IgD-negative memory B cell (primary cell): ENCODE measurements at regions not wholly inside any gene's neighbourhood (a gene's known extent, or its start where the extent isn't known, plus 50 kb on each side); places are given as distances from the start of the nearest gene placed in this dataset.

ENCODE experiments used
- H3K27ac Mint-ChIP-seq, 3 donors: one replicate each; pipeline ENCODE4 v1.8.0; 2020 to 2022; ENCODE audit warnings: mild to moderate bottlenecking in 3 of 3, mixed read lengths in 3 of 3, moderate library complexity in 1 of 3
- H3K27me3 Mint-ChIP-seq: one replicate; pipeline ENCODE4 v1.8.0; 2021; ENCODE audit warnings: mixed read lengths
- H3K36me3 Mint-ChIP-seq: one replicate; pipeline ENCODE4 v1.8.0; 2020; ENCODE audit warnings: mild to moderate bottlenecking, mixed read lengths
- H3K4me1 Mint-ChIP-seq, 3 donors: one replicate each; pipeline ENCODE4 v1.8.0; 2020 to 2022; ENCODE audit warnings: mixed read lengths in 3 of 3, mild to moderate bottlenecking in 1 of 3
- H3K4me3 Mint-ChIP-seq, 4 donors: one replicate each; pipeline ENCODE4 v1.8.0; 2020 to 2022; ENCODE audit warnings: mild to moderate bottlenecking in 4 of 4, mixed read lengths in 4 of 4, moderate library complexity in 3 of 4
- H3K9me3 Mint-ChIP-seq, 3 donors: one replicate each; pipeline ENCODE4 v1.8.0; 2020 to 2021; ENCODE audit warnings: mixed read lengths in 3 of 3, mild to moderate bottlenecking in 1 of 3

DNA sequence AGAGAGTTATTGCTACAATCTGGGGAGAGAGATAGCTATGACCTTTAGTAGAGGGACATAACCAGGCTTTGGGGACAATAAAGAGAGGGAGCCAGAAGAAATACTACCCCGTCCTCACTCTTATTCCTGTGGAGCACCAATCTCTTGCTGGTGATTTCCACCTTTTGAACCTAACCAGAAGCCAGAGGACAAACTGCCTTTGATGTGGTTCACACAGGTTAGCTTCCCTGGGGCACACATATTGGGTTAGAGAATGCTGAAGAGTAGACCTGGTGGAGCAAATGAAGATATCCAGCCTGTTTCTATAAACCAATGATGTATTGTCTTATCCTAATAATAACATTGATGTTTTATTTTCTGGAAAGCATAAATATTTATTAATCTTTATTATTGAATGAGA lies 399.3 kb downstream of the HTR7 start:
- H3K4me1 Mint-ChIP-seq, result no peaks in the 10 kb centered on the region
- H3K27ac Mint-ChIP-seq, result no peak overlapping the region
- no peaks in the 10 kb centered on the region for H3K36me3 Mint-ChIP-seq
- H3K4me3 Mint-ChIP-seq, result no peak overlapping the region
- peaks cover 0 to 6% (median 0%) of the 10 kb centered on the region in 3 donors for H3K9me3 Mint-ChIP-seq
- no peaks in the 10 kb centered on the region for H3K27me3 Mint-ChIP-seq

DNA sequence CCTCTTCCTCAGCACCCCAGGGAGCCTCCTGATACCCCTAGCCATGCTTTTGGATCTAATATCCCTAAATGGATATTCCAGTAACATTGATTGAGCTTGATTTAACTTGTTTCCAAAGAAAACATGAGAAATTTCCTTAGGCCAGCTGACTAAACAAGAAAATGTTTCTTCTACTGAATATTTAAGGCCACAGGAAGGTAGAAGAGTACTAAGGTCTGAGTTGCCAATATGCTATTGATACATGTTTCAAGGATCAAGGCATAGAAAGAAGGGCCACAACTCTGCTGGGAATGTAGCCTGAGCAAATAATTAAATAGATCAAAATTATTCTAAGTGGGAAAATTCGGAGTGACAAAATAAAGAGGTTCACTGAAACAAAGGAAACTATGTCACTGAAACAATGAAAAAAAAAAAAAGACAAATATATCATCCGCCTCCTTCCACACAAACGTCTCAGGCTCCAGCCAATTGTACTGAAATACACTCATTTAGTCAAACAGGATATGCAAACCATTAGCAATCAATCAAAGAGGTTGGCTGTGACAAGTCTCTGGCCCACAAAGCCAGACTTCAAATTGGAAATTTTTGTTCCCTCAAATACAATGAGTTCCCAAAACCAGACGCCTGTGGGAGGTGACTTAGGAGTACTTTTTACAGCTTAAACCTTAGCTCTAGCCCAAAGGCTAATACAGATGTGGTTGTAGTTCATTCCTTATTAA lies 396.2 kb downstream of the HTR7 start:
- Mint-ChIP-seq H3K4me1 (no peaks in the 10 kb centered on the region), H3K4me3 (no peak overlapping the region), H3K27me3 (no peaks in the 10 kb centered on the region), H3K27ac (no peak overlapping the region), H3K9me3 (no peaks in the 10 kb centered on the region), H3K36me3 (no peaks in the 10 kb centered on the region)

DNA sequence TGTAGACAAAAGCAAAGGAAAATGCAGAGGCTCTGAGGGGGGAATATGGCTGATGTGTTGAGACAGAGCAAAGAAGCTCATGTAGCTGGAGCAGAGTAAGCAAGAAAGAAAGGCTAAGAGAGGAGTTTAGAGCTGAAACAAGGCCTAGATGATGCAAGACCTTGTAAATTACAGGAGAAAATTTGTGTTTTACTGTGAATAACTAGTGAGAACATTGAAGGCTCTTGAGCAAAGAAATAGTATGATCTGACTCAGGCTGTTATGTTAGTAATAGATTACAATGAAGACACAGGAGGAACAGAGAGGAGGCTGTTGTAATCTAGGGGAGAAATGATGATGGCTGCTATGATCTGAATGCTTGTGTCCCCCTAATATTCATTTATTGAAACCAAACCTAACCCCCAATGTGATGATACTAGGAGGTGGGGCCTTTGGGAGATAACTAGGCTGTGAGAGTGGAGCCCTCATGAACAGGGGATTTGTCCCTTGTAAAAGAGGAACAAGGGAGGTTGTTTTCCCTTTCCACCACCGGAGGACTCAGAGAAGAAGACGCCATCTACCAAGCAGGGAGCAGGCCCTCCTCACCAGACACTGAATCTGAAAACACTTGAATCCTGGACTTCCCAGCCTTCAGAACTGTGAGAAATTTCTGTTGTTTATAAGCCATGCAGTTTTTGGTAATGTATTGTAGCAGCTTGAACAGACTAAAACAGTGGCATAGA lies 394.9 kb downstream of the HTR7 start:
- no peak overlapping the region for H3K27ac Mint-ChIP-seq
- H3K27me3 Mint-ChIP-seq, result peaks cover 2% of the 10 kb centered on the region
- H3K4me3 Mint-ChIP-seq, result no peak overlapping the region
- H3K4me1 Mint-ChIP-seq, result no peaks in the 10 kb centered on the region
- no peaks in the 10 kb centered on the region for H3K36me3 Mint-ChIP-seq
- H3K9me3 Mint-ChIP-seq, result no peaks in the 10 kb centered on the region

DNA sequence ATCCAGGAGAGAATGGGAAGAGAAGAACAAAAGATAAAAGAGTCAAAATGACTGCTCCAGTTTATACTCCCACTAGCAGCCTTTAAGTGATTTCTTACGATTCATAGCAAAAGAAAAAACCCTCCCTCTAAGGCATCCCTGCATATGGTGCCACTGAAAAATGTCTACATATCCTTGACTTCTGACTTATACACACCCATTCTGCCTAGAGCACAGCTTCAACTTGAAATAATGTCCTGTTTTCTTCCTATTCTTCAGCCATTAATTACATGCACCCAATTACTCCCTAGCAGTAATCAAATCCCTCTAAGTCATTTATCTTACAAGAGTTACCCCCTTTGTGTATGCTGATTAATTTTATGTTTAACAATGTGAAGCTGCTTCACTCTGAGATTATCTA lies 393.5 kb downstream of the HTR7 start:
- H3K27ac Mint-ChIP-seq, result no peak overlapping the region
- no peaks in the 10 kb centered on the region for H3K4me1 Mint-ChIP-seq
- H3K4me3 Mint-ChIP-seq, result no peak overlapping the region
- no peaks in the 10 kb centered on the region for H3K36me3 Mint-ChIP-seq
- peaks cover 0 to 2% (median 0%) of the 10 kb centered on the region in 3 donors for H3K9me3 Mint-ChIP-seq
- H3K27me3 Mint-ChIP-seq, result peaks cover 2% of the 10 kb centered on the region

DNA sequence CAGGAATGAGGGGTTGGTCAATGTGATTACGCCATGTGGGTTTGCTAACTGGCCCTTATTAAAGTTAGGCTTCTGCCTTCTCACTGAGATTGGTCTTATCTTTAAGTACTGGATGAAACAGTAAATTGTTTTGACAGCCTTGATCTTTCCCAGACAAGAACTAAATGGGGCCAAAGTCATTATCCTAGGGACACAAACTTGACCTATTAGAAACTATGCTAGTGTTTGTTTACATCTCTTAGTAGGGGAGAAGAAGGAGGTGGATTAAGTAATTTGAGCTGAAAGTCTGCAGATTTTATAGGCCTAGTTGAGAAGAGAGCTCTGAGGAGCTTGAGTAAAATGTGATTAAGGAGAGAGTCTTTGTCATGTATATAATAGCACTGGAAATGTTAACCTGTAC lies 386.9 kb downstream of the HTR7 start:
- Mint-ChIP-seq H3K4me3 (no peak overlapping the region), H3K9me3 (peaks cover 2 to 12% (median 3%) of the 10 kb centered on the region in 3 donors), H3K4me1 (no peaks in the 10 kb centered on the region), H3K27me3 (peaks cover 2% of the 10 kb centered on the region), H3K27ac (no peak overlapping the region), H3K36me3 (no peaks in the 10 kb centered on the region)

DNA sequence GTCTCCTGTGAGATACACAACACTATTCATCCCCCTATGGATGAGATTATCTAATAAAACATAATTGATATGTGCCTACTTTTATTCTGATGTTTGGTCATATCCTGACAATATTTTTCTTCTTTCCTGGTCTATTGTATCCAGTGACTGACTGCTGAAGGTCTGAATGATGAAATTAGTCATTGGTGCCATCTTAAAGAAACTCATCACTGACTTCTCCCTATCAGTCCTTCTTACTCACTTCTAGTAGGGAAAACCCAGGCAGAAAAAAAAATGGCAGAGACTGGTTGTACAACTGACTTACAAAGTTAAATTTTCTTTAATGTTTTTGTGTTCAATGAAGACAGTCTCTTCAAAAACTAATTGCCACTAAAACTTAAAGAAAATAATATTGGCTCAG lies 377.4 kb downstream of the HTR7 start:
- Mint-ChIP-seq H3K36me3 (no peaks in the 10 kb centered on the region), H3K27ac (no peak overlapping the region), H3K9me3 (peaks cover 0 to 5% (median 0%) of the 10 kb centered on the region in 3 donors), H3K4me3 (no peak overlapping the region), H3K4me1 (no peaks in the 10 kb centered on the region), H3K27me3 (no peaks in the 10 kb centered on the region)

DNA sequence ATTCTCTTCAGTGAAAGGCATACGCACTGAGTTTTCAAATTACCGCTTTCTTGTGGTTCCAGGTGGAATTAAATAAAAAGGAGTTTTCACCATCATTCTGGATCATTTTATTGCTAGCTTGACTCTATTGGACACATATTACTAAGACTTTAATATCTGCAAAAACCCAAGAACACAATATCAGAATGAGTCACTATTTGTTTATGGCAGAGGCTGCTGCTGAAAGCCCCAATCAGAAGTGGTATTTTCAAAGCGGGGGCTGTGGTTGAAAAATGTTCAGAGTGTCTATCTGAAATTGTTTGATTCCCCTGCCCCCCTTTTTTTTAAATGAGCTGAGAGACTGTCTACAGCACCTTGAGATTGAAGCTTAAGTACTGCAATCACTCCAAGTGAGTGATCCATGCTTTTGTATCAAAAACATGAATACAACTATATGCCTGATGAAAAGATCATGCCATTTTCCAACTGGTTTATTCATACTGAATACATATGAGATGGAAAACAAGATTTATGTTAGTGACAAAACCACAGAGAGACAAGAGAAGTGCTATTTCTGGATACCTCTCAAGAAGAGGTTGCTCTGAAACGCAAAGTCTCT lies 376.4 kb downstream of the HTR7 start:
- Mint-ChIP-seq H3K36me3 (no peaks in the 10 kb centered on the region), H3K9me3 (peaks cover 0 to 5% (median 0%) of the 10 kb centered on the region in 3 donors), H3K4me3 (no peak overlapping the region), H3K27me3 (no peaks in the 10 kb centered on the region), H3K4me1 (no peaks in the 10 kb centered on the region), H3K27ac (no peak overlapping the region)

DNA sequence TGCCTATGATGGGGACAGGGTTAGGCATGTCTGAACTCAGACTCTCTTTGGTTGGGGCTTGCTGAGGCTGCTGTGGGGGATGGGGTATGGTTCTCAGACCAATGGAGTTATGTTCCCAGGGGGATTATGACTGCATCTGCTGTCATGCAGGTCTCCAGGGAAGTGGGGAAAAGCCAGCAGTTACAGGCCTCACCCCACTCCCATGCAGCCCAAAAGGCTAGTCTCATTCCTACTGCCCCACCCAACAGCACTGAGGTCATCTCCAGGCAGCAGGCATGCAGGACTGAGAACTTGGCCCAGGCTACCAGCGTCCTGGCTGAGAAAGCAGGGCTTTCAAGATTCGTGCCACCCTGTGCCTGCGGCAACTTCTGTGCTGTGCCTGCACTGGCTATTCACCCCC lies 373.3 kb downstream of the HTR7 start:
- H3K4me3 Mint-ChIP-seq, result no peak overlapping the region
- no peaks in the 10 kb centered on the region for H3K27me3 Mint-ChIP-seq
- H3K36me3 Mint-ChIP-seq, result no peaks in the 10 kb centered on the region
- H3K9me3 Mint-ChIP-seq, result peaks cover 0 to 5% (median 0%) of the 10 kb centered on the region in 3 donors
- H3K4me1 Mint-ChIP-seq, result no peaks in the 10 kb centered on the region
- H3K27ac Mint-ChIP-seq, result no peak overlapping the region

DNA sequence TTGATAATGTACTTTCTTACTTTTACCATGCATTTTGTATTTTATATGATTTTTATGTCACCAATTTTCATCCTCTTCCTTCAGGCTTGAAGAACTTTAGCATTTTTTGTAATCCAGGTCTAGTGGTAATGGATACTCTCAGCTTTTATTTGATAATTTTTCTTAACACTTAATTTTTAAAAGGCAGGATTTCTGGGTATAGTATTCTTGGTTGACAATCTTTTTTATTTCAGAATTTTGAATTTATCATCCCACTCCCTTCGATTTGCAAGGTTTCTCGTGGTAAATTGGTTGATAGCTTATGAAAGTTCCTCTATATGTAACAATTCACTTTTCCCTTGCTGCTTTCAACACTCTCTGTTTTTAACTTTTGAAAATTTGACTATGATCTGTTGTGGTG lies 363.7 kb downstream of the HTR7 start:
- H3K27ac Mint-ChIP-seq, result no peak overlapping the region
- H3K36me3 Mint-ChIP-seq, result peaks cover 2% of the 10 kb centered on the region
- no peaks in the 10 kb centered on the region for H3K27me3 Mint-ChIP-seq
- peaks cover 14 to 47% (median 17%) of the 10 kb centered on the region in 3 donors for H3K9me3 Mint-ChIP-seq
- no peak overlapping the region for H3K4me3 Mint-ChIP-seq
- no peaks in the 10 kb centered on the region for H3K4me1 Mint-ChIP-seq

DNA sequence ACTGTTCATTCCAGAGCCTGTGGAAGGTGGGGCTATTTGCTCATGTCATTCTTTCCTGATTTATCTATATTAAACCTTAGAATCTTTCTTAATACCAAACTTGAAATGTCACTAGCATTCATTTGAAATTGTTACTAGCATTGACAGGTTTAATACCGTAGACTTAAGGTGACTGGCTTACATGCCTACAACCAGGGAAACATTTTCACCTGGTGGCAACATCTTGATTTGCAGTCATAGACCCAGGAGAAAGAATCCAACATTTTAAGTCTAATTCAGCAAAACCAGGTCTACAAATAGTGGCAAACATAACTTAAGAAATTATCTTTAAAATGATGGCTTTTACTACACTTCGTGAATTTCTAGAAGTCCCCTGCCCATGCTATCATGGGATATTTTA lies 353.7 kb downstream of the HTR7 start:
- Mint-ChIP-seq H3K4me3 (no peak overlapping the region), H3K9me3 (no peaks in the 10 kb centered on the region), H3K27ac (no peak overlapping the region), H3K4me1 (peaks cover 0 to 1% (median 0%) of the 10 kb centered on the region in 3 donors), H3K27me3 (no peaks in the 10 kb centered on the region), H3K36me3 (no peaks in the 10 kb centered on the region)

DNA sequence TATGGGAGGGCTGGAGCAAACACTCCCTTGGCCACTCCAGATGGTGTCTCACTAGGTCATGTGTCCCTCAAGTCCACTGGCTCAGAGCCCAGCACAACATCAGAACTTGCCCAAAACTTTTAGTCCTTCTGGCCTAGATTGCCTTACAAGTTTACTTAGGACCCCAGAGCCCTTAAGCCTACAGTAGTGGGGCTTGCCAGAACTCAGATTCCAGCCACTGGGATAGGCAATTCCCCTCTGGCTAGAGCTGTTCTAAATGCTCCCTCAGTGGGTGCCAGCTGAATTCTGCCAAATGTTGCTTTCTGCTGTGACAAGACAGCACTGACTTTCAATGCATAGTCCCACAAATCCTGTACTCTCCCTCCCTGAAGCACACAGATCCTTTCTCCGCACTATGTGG lies 331.1 kb downstream of the HTR7 start:
- H3K9me3 Mint-ChIP-seq, result peaks cover 0 to 2% (median 0%) of the 10 kb centered on the region in 3 donors
- no peak overlapping the region for H3K27ac Mint-ChIP-seq

DNA sequence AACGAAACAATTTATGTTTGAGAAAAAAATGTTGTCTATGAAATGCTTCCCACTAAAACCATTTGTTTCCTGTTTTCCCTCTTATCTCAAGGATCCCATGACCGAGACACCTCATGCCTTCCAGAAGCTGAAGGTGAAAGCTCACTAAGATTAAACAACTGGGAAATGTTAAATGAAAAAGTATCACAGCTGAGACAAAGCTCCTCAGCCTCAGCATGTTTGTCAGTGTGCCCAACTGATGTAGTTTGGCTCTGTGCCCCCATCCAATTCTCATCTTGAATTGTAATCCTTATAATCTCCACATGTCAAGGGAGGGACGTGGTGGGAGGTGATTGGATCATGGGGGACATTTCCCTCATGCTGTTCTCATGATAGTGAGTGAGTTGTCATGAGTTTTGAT lies 327.3 kb downstream of the HTR7 start:
- H3K9me3 Mint-ChIP-seq, result peaks cover 0 to 2% (median 0%) of the 10 kb centered on the region in 3 donors
- no peaks in the 10 kb centered on the region for H3K36me3 Mint-ChIP-seq
- H3K27ac Mint-ChIP-seq, result no peak overlapping the region
- no peaks in the 10 kb centered on the region for H3K4me1 Mint-ChIP-seq
- peaks cover 8% of the 10 kb centered on the region for H3K27me3 Mint-ChIP-seq
- no peak overlapping the region for H3K4me3 Mint-ChIP-seq

More for the DNA sequence above, 331.1 kb downstream of the HTR7 start:
- no peak overlapping the region for H3K4me3 Mint-ChIP-seq
- H3K4me1 Mint-ChIP-seq, result no peaks in the 10 kb centered on the region
- no peaks in the 10 kb centered on the region for H3K36me3 Mint-ChIP-seq
- peaks cover 11% of the 10 kb centered on the region for H3K27me3 Mint-ChIP-seq

DNA sequence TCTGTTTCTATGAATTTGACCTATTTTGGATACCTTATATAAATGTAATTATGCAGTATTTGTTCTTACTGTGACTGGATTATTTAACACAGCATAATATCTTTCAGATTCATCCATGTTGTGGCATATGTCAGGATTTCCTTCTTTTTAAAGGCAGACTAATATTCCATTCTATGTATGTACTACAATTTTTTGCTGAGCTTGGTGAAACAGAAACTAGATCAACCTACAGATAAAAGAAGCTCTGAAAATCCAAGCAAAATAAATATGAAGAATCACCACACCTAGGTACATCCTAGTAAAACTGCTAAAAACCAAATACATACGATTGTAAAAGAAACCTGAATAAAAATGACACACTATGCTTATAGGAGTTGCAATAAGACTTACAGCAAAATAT lies 300.5 kb downstream of the HTR7 start:
- Mint-ChIP-seq H3K4me3 (no peak overlapping the region), H3K9me3 (peaks cover 0 to 2% (median 0%) of the 10 kb centered on the region in 3 donors), H3K27ac (no peak overlapping the region), H3K4me1 (no peaks in the 10 kb centered on the region), H3K27me3 (peaks cover 1% of the 10 kb centered on the region), H3K36me3 (no peaks in the 10 kb centered on the region)

DNA sequence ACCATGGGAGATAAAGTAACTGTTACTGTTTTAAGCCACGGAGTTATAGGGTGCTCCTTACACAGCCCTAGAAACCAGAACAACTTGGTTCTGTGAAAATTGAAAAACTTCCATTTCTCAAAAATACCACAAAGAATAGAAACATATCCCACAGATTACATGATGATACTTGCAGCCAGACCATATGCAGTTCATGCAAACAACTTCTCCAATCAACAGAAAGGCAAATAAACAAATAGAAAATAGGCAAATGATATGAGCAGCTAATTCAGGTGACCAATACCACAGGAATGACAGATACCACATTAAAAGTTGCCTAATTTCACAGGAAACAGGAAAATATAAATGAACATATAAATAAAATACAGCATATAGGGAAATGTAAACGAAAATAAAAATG lies 297.5 kb downstream of the HTR7 start:
- no peaks in the 10 kb centered on the region for H3K4me1 Mint-ChIP-seq
- peaks cover 1% of the 10 kb centered on the region for H3K27me3 Mint-ChIP-seq
- peaks cover 0 to 2% (median 0%) of the 10 kb centered on the region in 3 donors for H3K9me3 Mint-ChIP-seq
- no peak overlapping the region for H3K27ac Mint-ChIP-seq
- no peak overlapping the region for H3K4me3 Mint-ChIP-seq
- H3K36me3 Mint-ChIP-seq, result no peaks in the 10 kb centered on the region

DNA sequence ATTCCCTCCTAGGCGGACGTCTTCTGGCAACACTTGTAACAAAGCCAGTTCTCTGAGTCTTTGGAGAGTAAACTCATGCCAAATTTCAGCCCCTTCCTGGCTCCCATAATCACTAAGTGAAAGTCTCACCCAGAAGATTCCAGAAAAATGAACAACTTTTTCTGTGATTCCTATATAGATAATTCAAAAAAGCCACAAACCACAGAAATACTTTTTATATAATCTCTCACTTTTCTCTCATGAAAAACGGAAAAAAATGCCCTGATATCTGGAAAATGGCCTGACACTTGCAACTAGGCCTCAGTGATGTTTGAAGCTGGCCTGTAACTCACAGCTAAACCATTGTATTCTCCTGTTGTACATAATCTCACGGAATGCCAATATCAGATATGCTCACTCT lies 296.2 kb downstream of the HTR7 start:
- H3K4me3 Mint-ChIP-seq, result no peak overlapping the region
- H3K27ac Mint-ChIP-seq, result no peak overlapping the region
- no peaks in the 10 kb centered on the region for H3K27me3 Mint-ChIP-seq
- no peaks in the 10 kb centered on the region for H3K4me1 Mint-ChIP-seq
- H3K9me3 Mint-ChIP-seq, result peaks cover 0 to 2% (median 0%) of the 10 kb centered on the region in 3 donors
- no peaks in the 10 kb centered on the region for H3K36me3 Mint-ChIP-seq
